GM21786 (cell line): ENCODE measurements at regions not wholly inside any gene's neighbourhood (a gene's known extent, or its start where the extent isn't known, plus 50 kb on each side); places are given as distances from the start of the nearest gene placed in this dataset.

Experiments used
- ATAC-seq: cut with Tn5 transposase; IDR thresholded peaks from one replicate; pipeline ENCODE4 v1.9.1; 2021; ENCODE audit not compliant: unreplicated experiment

- no peak for ATAC-seq
These were observed 723.3 kb upstream of the GRAMD2B start for GRCh38 chr5:125699860-125700259.

- no peak for ATAC-seq
These were observed 722.8 kb upstream of the GRAMD2B start for GRCh38 chr5:125700380-125700861.

GRCh38 chr5:125703616-125704015 is 719.6 kb upstream of the GRAMD2B start:
- ATAC-seq: no peak

GRCh38 chr5:125704888-125705287 is 718.3 kb upstream of the GRAMD2B start:
- ATAC-seq: no peak

- ATAC-seq: no peak
These were observed 714.6 kb upstream of the GRAMD2B start for GRCh38 chr5:125708583-125708982.

GRCh38 chr5:125710745-125711144 is 712.5 kb upstream of the GRAMD2B start:
- no peak for ATAC-seq

- no peak for ATAC-seq
These were observed 710.8 kb upstream of the GRAMD2B start for GRCh38 chr5:125712397-125712796.

GRCh38 chr5:125713109-125713805 is 710.0 kb upstream of the GRAMD2B start:
- no peak for ATAC-seq

GRCh38 chr5:125715216-125715615 is 708.0 kb upstream of the GRAMD2B start:
- no peak for ATAC-seq

- no peak for ATAC-seq
These were observed 706.0 kb upstream of the GRAMD2B start for GRCh38 chr5:125717209-125717608.

- ATAC-seq: no peak
These were observed 703.4 kb upstream of the GRAMD2B start for GRCh38 chr5:125719681-125720347.

- ATAC-seq: no peak
These were observed 702.9 kb upstream of the GRAMD2B start for GRCh38 chr5:125720348-125720685.

GRCh38 chr5:125720721-125721120 is 702.5 kb upstream of the GRAMD2B start:
- ATAC-seq: no peak

GRCh38 chr5:125722550-125722949 is 700.7 kb upstream of the GRAMD2B start:
- ATAC-seq: no peak

- ATAC-seq: no peak
These were observed 697.5 kb upstream of the GRAMD2B start for GRCh38 chr5:125725691-125726090.

GRCh38 chr5:125743939-125744338 is 679.3 kb upstream of the GRAMD2B start:
- ATAC-seq: no peak

- ATAC-seq: no peak
These were observed 676.3 kb upstream of the GRAMD2B start for GRCh38 chr5:125746917-125747316.

GRCh38 chr5:125750147-125750860 is 672.9 kb upstream of the GRAMD2B start:
- no peak for ATAC-seq

- ATAC-seq: no peak
These were observed 672.4 kb upstream of the GRAMD2B start for GRCh38 chr5:125750861-125751186.

- no peak for ATAC-seq
These were observed 666.8 kb upstream of the GRAMD2B start for GRCh38 chr5:125756456-125756855.

- no peak for ATAC-seq
These were observed 656.5 kb upstream of the GRAMD2B start for GRCh38 chr5:125766706-125767105.

GRCh38 chr5:125775896-125776295 is 647.3 kb upstream of the GRAMD2B start:
- no peak for ATAC-seq
